GM18861 (cell line): ENCODE measurements at regions not wholly inside any gene's neighbourhood (a gene's known extent, or its start where the extent isn't known, plus 50 kb on each side); places are given as distances from the start of the nearest gene placed in this dataset.
"Not testable (repeated sequence)": the region's sequence is repeated elsewhere in the genome, so short reads cannot be mapped to it uniquely, and the experiment has no call there.

Source experiments
- ATAC-seq: cut with Tn5 transposase; IDR thresholded peaks from one replicate; pipeline ENCODE4 v1.9.1; 2021; ENCODE audit not compliant: unreplicated experiment

- peak; percentile 80 for ATAC-seq
These were observed 51.4 kb upstream of the LSM6 start for GRCh38 chr4:146124023-146124680.

- no peak for ATAC-seq
These were observed 52.3 kb upstream of the LSM6 start for GRCh38 chr4:146123231-146123630.

GRCh38 chr4:146122398-146122797, 53.1 kb upstream of the LSM6 start:
- ATAC-seq, result no peak

GRCh38 chr4:146121757-146122156, 53.8 kb upstream of the LSM6 start:
- ATAC-seq, result no peak

GRCh38 chr4:146119845-146120404, 55.6 kb upstream of the LSM6 start:
- ATAC-seq, result no peak

GRCh38 chr4:146114066-146114465, 61.5 kb upstream of the LSM6 start:
- no peak for ATAC-seq

GRCh38 chr4:146113171-146113570, 62.3 kb upstream of the LSM6 start:
- ATAC-seq, result no peak

- ATAC-seq, result peak; percentile 59
These were observed 63.1 kb upstream of the LSM6 start for GRCh38 chr4:146112389-146112788.

GRCh38 chr4:146110871-146111485, 64.5 kb upstream of the LSM6 start:
- ATAC-seq, result no peak

GRCh38 chr4:146108756-146109155, 66.8 kb upstream of the LSM6 start:
- no peak for ATAC-seq

- ATAC-seq, result no peak
These were observed 67.8 kb upstream of the LSM6 start for GRCh38 chr4:146107587-146108240.

GRCh38 chr4:146105464-146105863, 70.1 kb upstream of the LSM6 start:
- no peak for ATAC-seq

- ATAC-seq, result no peak
These were observed 71.0 kb upstream of the LSM6 start for GRCh38 chr4:146104541-146104940.

GRCh38 chr4:146104052-146104451, 71.5 kb upstream of the LSM6 start:
- ATAC-seq, result not testable (repeated sequence)

GRCh38 chr4:146099585-146099984, 75.9 kb upstream of the LSM6 start:
- ATAC-seq, result no peak

GRCh38 chr4:146098978-146099377, 76.5 kb upstream of the LSM6 start:
- peak; percentile 40 for ATAC-seq

- peak; percentile 55 for ATAC-seq
These were observed 77.1 kb upstream of the LSM6 start for GRCh38 chr4:146098397-146098796.

GRCh38 chr4:146096371-146096770, 79.1 kb upstream of the LSM6 start:
- ATAC-seq, result no peak

- peak; percentile 62 for ATAC-seq
These were observed 79.7 kb upstream of the LSM6 start for GRCh38 chr4:146095860-146096259.

- no peak for ATAC-seq
These were observed 80.3 kb upstream of the LSM6 start for GRCh38 chr4:146095091-146095690.

- no peak for ATAC-seq
These were observed 86.8 kb upstream of the LSM6 start for GRCh38 chr4:146088690-146089089.

- no peak for ATAC-seq
These were observed 87.7 kb upstream of the LSM6 start for GRCh38 chr4:146087856-146088255.
